ENCODE measurements at regions not wholly inside any gene's neighbourhood (a gene's known extent, or its start where the extent isn't known, plus 50 kb on each side); places are given as distances from the start of the nearest gene placed in this dataset.

- no peak overlapping the region for H3K27ac ChIP-seq
- no peaks in the 10 kb centered on the region for H3K27me3 ChIP-seq
- peaks cover 0 to 7% (median 0%) of the 10 kb centered on the region in 4 donors for H3K9me3 ChIP-seq
- no peak for DNase-seq
- H3K36me3 ChIP-seq, result no peaks in the 10 kb centered on the region
- no peak overlapping the region for H3K4me3 ChIP-seq
- WGBS, 2 donors, result 56 to 65% methylated on average over 3 of the region's 3 CpGs
- no peaks in the 10 kb centered on the region for H3K4me1 ChIP-seq
- TF ChIP-seq CTCF (IDR thresholded peaks at IDR 0.05), result no peak
- no peak for TF ChIP-seq POLR2A (IDR thresholded peaks at IDR 0.05)
- no peak for TF ChIP-seq POLR2AphosphoS5 (IDR thresholded peaks at IDR 0.05)
- no peak for TF ChIP-seq EP300 (IDR thresholded peaks at IDR 0.05)
- no peak for ATAC-seq (ENCODE audit: low FRiP score in 2 of 2)
Measured at GRCh38 chr2:139909136-139909535, 1128.9 kb upstream of the NXPH2 start.

- no peaks in the 10 kb centered on the region for H3K4me1 ChIP-seq
- no peak overlapping the region for H3K27ac ChIP-seq
- H3K4me3 ChIP-seq, result no peak overlapping the region
- TF ChIP-seq POLR2AphosphoS5 (IDR thresholded peaks at IDR 0.05), result no peak
- no peak for TF ChIP-seq EP300 (IDR thresholded peaks at IDR 0.05)
- no peak for TF ChIP-seq CTCF (IDR thresholded peaks at IDR 0.05)
- no peak for TF ChIP-seq POLR2A (IDR thresholded peaks at IDR 0.05)
- no peaks in the 10 kb centered on the region for H3K27me3 ChIP-seq
- ATAC-seq (ENCODE audit: low FRiP score in 2 of 2) (no peak), DNase-seq (no peak)
- no peaks in the 10 kb centered on the region for H3K9me3 ChIP-seq
- WGBS, 2 donors, result 62 to 75% methylated on average over 2 of the region's 2 CpGs
- H3K36me3 ChIP-seq, result no peaks in the 10 kb centered on the region
Measured at GRCh38 chr2:139905624-139906023, 1125.4 kb upstream of the NXPH2 start.

- TF ChIP-seq EP300 (IDR thresholded peaks at IDR 0.05) (no peak), POLR2AphosphoS5 (IDR thresholded peaks at IDR 0.05) (no peak), CTCF (IDR thresholded peaks at IDR 0.05) (no peak)
- H3K36me3 ChIP-seq, result no peaks in the 10 kb centered on the region
- H3K27me3 ChIP-seq, result no peaks in the 10 kb centered on the region
- peak in 1 of 2 donors; percentile 54 for DNase-seq
- H3K27ac ChIP-seq, result no peak overlapping the region
- no peak overlapping the region for H3K4me3 ChIP-seq
- H3K4me1 ChIP-seq, result no peaks in the 10 kb centered on the region
- ATAC-seq (ENCODE audit: low FRiP score in 2 of 2), result peak in 1 of 2 donors; percentile 63
- H3K9me3 ChIP-seq, result no peaks in the 10 kb centered on the region
- WGBS, 2 donors, result 67 to 93% methylated on average over 3 to 4 of the region's 4 CpGs
Measured at GRCh38 chr2:139891636-139892035, 1111.4 kb upstream of the NXPH2 start.

- TF ChIP-seq POLR2AphosphoS5 (IDR thresholded peaks at IDR 0.05), result no peak
- no peak for TF ChIP-seq CTCF (IDR thresholded peaks at IDR 0.05)
- ATAC-seq (ENCODE audit: low FRiP score in 2 of 2), result no peak
- no peaks in the 10 kb centered on the region for H3K36me3 ChIP-seq
- no peak for DNase-seq
- no peaks in the 10 kb centered on the region for H3K9me3 ChIP-seq
- H3K4me3 ChIP-seq, result no peak overlapping the region
- no peak overlapping the region for H3K27ac ChIP-seq
- H3K4me1 ChIP-seq, result no peaks in the 10 kb centered on the region
- WGBS, 2 donors, result 69 to 74% methylated on average over 2 of the region's 2 CpGs
- no peaks in the 10 kb centered on the region for H3K27me3 ChIP-seq
Measured at GRCh38 chr2:139885921-139886498, 1105.8 kb upstream of the NXPH2 start.

GRCh38 chr2:139876964-139877363 is 1096.8 kb upstream of the NXPH2 start:
- DNase-seq, result no peak
- H3K27me3 ChIP-seq, result no peaks in the 10 kb centered on the region
- TF ChIP-seq CTCF (IDR thresholded peaks at IDR 0.05) (no peak), POLR2A (IDR thresholded peaks at IDR 0.05) (no peak), EP300 (IDR thresholded peaks at IDR 0.05) (no peak), POLR2AphosphoS5 (IDR thresholded peaks at IDR 0.05) (no peak)
- H3K27ac ChIP-seq, result no peak overlapping the region
- H3K4me1 ChIP-seq, result no peaks in the 10 kb centered on the region
- no peaks in the 10 kb centered on the region for H3K9me3 ChIP-seq
- ATAC-seq (ENCODE audit: low FRiP score in 2 of 2), result no peak
- no peak overlapping the region for H3K4me3 ChIP-seq
- H3K36me3 ChIP-seq, result no peaks in the 10 kb centered on the region
- 59 to 65% methylated on average over 3 of the region's 3 CpGs for WGBS, 2 donors

All from upper lobe of left lung (tissue), 6 donors.